ENCODE measurements at regions not wholly inside any gene's neighbourhood (a gene's known extent, or its start where the extent isn't known, plus 50 kb on each side); places are given as distances from the start of the nearest gene placed in this dataset.

DNA sequence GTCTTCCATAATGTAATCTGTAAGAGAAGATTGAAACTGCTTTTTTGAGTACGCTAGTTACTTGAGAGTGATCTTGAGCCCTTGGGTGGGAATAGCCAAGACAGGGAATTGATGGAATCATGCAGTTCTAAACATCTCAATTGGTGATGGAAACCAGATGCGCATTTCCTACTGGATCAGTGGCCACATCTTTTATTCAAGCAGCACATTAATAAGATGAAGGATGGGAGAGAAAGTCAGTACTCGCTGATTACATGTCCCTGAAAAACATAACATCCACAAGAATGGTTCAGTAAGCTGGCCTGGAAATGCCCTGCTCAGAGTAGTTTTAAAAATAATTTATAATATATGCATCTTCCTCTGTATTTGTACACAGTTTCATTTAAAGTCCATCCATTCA is 833.8 kb downstream of the JRKL start:
- Mint-ChIP-seq H3K36me3 (ENCODE audit: low read depth) (no peaks in the 10 kb centered on the region), H3K4me1 (ENCODE audit: low read depth) (no peaks in the 10 kb centered on the region), H3K27me3 (ENCODE audit: insufficient read depth) (no peaks in the 10 kb centered on the region), H3K27ac (no peak overlapping the region), H3K9me3 (peaks cover 11% of the 10 kb centered on the region), H3K4me3 (no peak overlapping the region)
- TF ChIP-seq, protein P1, sequence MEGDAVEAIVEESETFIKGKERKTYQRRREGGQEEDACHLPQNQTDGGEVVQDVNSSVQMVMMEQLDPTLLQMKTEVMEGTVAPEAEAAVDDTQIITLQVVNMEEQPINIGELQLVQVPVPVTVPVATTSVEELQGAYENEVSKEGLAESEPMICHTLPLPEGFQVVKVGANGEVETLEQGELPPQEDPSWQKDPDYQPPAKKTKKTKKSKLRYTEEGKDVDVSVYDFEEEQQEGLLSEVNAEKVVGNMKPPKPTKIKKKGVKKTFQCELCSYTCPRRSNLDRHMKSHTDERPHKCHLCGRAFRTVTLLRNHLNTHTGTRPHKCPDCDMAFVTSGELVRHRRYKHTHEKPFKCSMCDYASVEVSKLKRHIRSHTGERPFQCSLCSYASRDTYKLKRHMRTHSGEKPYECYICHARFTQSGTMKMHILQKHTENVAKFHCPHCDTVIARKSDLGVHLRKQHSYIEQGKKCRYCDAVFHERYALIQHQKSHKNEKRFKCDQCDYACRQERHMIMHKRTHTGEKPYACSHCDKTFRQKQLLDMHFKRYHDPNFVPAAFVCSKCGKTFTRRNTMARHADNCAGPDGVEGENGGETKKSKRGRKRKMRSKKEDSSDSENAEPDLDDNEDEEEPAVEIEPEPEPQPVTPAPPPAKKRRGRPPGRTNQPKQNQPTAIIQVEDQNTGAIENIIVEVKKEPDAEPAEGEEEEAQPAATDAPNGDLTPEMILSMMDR (IDR thresholded peaks at IDR 0.05): no peak
- DNase-seq: no peak

DNA sequence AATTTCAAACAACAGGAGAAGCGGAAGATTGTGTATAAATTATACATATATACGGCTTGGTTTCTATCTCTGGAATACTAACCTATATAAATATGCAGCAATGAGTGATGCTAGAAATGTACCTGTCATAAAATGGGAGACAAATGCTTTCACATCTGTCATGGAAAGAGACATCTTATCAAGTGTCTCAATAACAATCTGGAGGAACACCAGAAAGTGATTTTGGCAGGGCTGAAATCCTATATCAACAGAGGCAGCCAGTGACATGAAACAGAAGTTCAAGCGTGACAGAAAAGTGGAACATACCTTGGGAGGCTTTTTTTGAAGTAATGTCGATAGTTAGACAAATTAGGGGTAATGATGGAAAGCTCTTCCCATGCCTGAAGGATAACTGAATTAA is 834.6 kb downstream of the JRKL start:
- Mint-ChIP-seq H3K9me3 (peaks cover 5% of the 10 kb centered on the region), H3K4me1 (ENCODE audit: low read depth) (no peaks in the 10 kb centered on the region), H3K27ac (no peak overlapping the region), H3K4me3 (no peak overlapping the region), H3K36me3 (ENCODE audit: low read depth) (no peaks in the 10 kb centered on the region), H3K27me3 (ENCODE audit: insufficient read depth) (no peaks in the 10 kb centered on the region)
- TF ChIP-seq, protein P1 (IDR thresholded peaks at IDR 0.05): no peak
- no peak for DNase-seq

DNA sequence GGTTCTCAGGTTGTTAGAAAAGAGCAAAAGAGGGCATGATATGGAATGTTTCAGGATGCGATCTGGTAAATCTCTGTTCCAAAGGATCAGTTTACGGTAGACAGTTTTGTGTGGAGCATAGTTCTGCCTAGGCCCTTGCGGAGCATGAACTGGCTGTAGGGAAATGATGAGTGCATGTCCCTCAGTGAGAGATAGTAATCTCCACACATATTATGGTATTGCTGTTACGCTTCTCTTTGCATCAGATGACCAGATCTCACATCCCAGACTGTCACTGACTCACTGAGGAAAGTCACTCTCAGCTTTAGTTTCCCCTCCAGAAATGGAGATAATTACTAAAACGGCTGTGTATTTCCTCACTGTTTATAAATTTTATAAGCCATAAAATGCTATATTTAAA is 836.0 kb downstream of the JRKL start:
- TF ChIP-seq, protein P1 (IDR thresholded peaks at IDR 0.05): no peak
- H3K4me1 Mint-ChIP-seq (ENCODE audit: low read depth): no peaks in the 10 kb centered on the region
- H3K4me3 Mint-ChIP-seq: no peak overlapping the region
- no peak for DNase-seq
- H3K27ac Mint-ChIP-seq: no peak overlapping the region
- H3K27me3 Mint-ChIP-seq (ENCODE audit: insufficient read depth): no peaks in the 10 kb centered on the region
- H3K9me3 Mint-ChIP-seq: peaks cover 4% of the 10 kb centered on the region
- no peaks in the 10 kb centered on the region for H3K36me3 Mint-ChIP-seq (ENCODE audit: low read depth)

GRCh38 chr11:97229936-97230335 is 840.1 kb downstream of the JRKL start:
- Mint-ChIP-seq H3K27ac (no peak overlapping the region), H3K4me3 (no peak overlapping the region), H3K9me3 (peaks cover 6% of the 10 kb centered on the region), H3K36me3 (ENCODE audit: low read depth) (no peaks in the 10 kb centered on the region), H3K4me1 (ENCODE audit: low read depth) (no peaks in the 10 kb centered on the region), H3K27me3 (ENCODE audit: insufficient read depth) (no peaks in the 10 kb centered on the region)
- TF ChIP-seq, protein P1 (IDR thresholded peaks at IDR 0.05): no peak
- DNase-seq: no peak

GRCh38 chr11:97231231-97231630 is 841.4 kb downstream of the JRKL start:
- Mint-ChIP-seq H3K27ac (no peak overlapping the region), H3K36me3 (ENCODE audit: low read depth) (no peaks in the 10 kb centered on the region), H3K4me1 (ENCODE audit: low read depth) (no peaks in the 10 kb centered on the region), H3K9me3 (peaks cover 17% of the 10 kb centered on the region), H3K27me3 (ENCODE audit: insufficient read depth) (no peaks in the 10 kb centered on the region), H3K4me3 (no peak overlapping the region)
- TF ChIP-seq, protein P1 (IDR thresholded peaks at IDR 0.05): no peak
- no peak for DNase-seq

DNA sequence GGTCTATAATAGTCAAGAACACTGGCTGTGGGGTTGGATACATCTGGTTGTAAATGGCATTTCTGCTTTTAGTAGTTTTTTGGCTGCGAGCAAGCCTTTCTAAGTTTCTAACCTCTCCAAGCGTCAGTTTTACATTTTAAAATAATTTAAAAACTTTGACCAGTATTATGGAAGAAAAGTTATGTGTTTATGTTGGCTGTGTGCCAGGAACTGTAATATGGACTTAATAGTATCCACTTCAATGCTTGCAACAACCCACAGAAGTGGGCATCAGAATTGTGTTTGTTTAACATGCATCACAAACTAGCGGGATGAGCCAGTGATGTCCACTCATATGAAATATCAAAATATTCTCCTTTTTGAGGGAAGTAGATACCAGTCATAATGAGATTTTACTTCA is 844.2 kb downstream of the JRKL start:
- Mint-ChIP-seq H3K36me3 (ENCODE audit: low read depth) (no peaks in the 10 kb centered on the region), H3K4me1 (ENCODE audit: low read depth) (no peaks in the 10 kb centered on the region), H3K9me3 (peaks cover 33% of the 10 kb centered on the region), H3K27ac (no peak overlapping the region), H3K27me3 (ENCODE audit: insufficient read depth) (no peaks in the 10 kb centered on the region; the same call in 1 of the 2 replicates), H3K4me3 (no peak overlapping the region)
- DNase-seq: no peak
- TF ChIP-seq, protein P1 (IDR thresholded peaks at IDR 0.05): no peak
